Chondrocyte (in vitro differentiated cells): ENCODE measurements at regions not wholly inside any gene's neighbourhood (a gene's known extent, or its start where the extent isn't known, plus 50 kb on each side); places are given as distances from the start of the nearest gene placed in this dataset.

Experiments
- DNase-seq: peaks from one replicate; pipeline ENCODE4 v3.0.0; 2021; ENCODE audit warnings: mixed read lengths, low spot score
- H3K27ac Mint-ChIP-seq: one replicate; pipeline ENCODE4 v1.8.0; 2021; ENCODE audit warnings: mild to moderate bottlenecking, moderate library complexity, mixed read lengths; ENCODE audit not compliant: unreplicated experiment
- H3K27me3 Mint-ChIP-seq: 2 replicates; pipeline ENCODE4 v1.8.0; 2021; ENCODE audit warnings: low read depth, mixed read lengths
- H3K36me3 Mint-ChIP-seq: 2 replicates; pipeline ENCODE4 v1.8.0; 2021; ENCODE audit warnings: low read depth, mixed read lengths
- H3K4me1 Mint-ChIP-seq: 2 replicates; pipeline ENCODE4 v1.8.0; 2021; ENCODE audit warnings: low read depth, mild to moderate bottlenecking, mixed read lengths
- H3K4me3 Mint-ChIP-seq: one replicate; pipeline ENCODE4 v1.8.0; 2021; ENCODE audit warnings: mild to moderate bottlenecking, moderate library complexity, mixed read lengths; ENCODE audit not compliant: unreplicated experiment
- H3K9me3 Mint-ChIP-seq: 2 replicates; pipeline ENCODE4 v1.8.0; 2021; ENCODE audit warnings: low read depth, mixed read lengths
- TF ChIP-seq, protein P1 (sequence below): fragments of 200-600 bp; sonication (generic); IDR thresholded peaks from 2 replicates; pipeline ENCODE4 v1.5.0; 2021; ENCODE audit warnings: antibody characterized with exemption, mild to moderate bottlenecking, moderate library complexity

GRCh38 chr6:25179051-25179778 lies 100.0 kb upstream of the CARMIL1 start:
- Mint-ChIP-seq H3K27me3 (no peaks in the 10 kb centered on the region), H3K4me3 (no peak overlapping the region), H3K36me3 (no peaks in the 10 kb centered on the region), H3K9me3 (no peaks in the 10 kb centered on the region), H3K4me1 (peaks cover 63% of the 10 kb centered on the region), H3K27ac (peak overlapping the region; percentile 94)
- TF ChIP-seq, protein P1, sequence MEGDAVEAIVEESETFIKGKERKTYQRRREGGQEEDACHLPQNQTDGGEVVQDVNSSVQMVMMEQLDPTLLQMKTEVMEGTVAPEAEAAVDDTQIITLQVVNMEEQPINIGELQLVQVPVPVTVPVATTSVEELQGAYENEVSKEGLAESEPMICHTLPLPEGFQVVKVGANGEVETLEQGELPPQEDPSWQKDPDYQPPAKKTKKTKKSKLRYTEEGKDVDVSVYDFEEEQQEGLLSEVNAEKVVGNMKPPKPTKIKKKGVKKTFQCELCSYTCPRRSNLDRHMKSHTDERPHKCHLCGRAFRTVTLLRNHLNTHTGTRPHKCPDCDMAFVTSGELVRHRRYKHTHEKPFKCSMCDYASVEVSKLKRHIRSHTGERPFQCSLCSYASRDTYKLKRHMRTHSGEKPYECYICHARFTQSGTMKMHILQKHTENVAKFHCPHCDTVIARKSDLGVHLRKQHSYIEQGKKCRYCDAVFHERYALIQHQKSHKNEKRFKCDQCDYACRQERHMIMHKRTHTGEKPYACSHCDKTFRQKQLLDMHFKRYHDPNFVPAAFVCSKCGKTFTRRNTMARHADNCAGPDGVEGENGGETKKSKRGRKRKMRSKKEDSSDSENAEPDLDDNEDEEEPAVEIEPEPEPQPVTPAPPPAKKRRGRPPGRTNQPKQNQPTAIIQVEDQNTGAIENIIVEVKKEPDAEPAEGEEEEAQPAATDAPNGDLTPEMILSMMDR, result no peak
- DNase-seq, result no peak

- Mint-ChIP-seq H3K27me3 (no peaks in the 10 kb centered on the region), H3K4me3 (no peak overlapping the region), H3K9me3 (no peaks in the 10 kb centered on the region), H3K4me1 (peaks cover 47% of the 10 kb centered on the region), H3K27ac (peak overlapping the region; percentile 0), H3K36me3 (no peaks in the 10 kb centered on the region)
- DNase-seq, result no peak
- TF ChIP-seq, protein P1, result no peak
These were observed 98.4 kb upstream of the CARMIL1 start for GRCh38 chr6:25180630-25181349.

DNA sequence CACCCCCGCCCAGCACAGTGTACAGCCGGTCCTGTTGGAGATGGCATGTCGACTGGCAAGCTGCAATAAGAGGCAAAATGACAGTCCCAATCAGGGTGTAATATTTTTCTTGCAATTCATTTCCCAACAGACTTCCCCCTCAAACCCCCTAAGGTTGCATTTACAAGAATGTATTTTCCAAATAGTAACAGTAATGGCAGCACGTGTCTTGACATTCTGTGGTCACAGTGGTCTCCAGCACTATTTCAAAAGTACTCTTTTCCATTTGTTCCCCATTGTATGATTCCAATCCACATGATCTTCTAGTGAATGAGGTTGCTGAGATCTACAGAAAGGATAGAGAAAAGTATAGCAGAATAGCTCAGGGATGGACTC lies 97.8 kb upstream of the CARMIL1 start:
- TF ChIP-seq, protein P1, result no peak
- Mint-ChIP-seq H3K9me3 (no peaks in the 10 kb centered on the region), H3K4me3 (no peak overlapping the region), H3K27ac (no peak overlapping the region), H3K36me3 (no peaks in the 10 kb centered on the region), H3K4me1 (peaks cover 45% of the 10 kb centered on the region), H3K27me3 (no peaks in the 10 kb centered on the region)
- DNase-seq, result no peak

DNA sequence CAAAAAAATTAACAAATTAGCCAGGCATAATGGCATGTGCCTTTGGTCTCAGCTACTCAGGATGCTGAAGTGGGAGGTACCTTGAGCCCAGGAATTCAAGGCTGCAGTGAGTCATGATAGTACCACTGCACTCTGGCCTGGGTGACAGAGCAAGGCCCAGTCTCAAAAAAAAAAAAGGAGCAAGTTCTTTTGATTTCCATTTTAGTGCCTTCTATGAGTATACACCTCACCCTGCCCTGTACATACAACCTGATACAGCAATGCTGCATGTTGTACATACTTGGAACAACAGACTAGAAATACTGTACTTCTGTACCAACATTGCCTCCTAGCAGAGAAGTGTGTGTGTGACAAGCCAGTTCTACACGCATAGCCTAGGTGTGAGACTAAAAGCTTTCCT lies 97.3 kb upstream of the CARMIL1 start:
- TF ChIP-seq, protein P1, result peak; percentile 26
- no peaks in the 10 kb centered on the region for H3K27me3 Mint-ChIP-seq
- peaks cover 45% of the 10 kb centered on the region for H3K4me1 Mint-ChIP-seq
- H3K4me3 Mint-ChIP-seq, result no peak overlapping the region
- no peak overlapping the region for H3K27ac Mint-ChIP-seq
- H3K36me3 Mint-ChIP-seq, result no peaks in the 10 kb centered on the region
- no peak for DNase-seq
- no peaks in the 10 kb centered on the region for H3K9me3 Mint-ChIP-seq

DNA sequence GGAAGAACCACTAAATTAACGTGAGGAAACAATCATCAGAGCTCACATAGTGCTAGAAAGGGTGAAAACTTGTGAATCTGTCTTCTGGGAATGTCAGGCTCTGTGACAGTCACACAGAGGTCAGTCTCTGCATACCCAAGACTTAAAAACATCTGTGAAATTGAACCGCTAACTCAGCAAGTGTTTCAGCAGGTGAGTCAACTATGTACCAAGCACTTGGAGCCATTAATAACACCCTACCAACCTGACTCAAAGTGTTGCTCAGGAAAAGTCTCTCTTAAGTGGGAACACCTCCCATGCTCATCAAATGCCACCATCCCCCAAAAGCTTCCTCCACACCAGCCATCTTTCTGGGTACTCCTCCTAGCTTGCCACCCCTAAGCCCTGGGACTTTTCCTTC lies 92.3 kb upstream of the CARMIL1 start:
- TF ChIP-seq, protein P1, result no peak
- H3K27ac Mint-ChIP-seq, result no peak overlapping the region
- H3K4me1 Mint-ChIP-seq, result peaks cover 16% of the 10 kb centered on the region
- no peak for DNase-seq
- H3K4me3 Mint-ChIP-seq, result no peak overlapping the region
- no peaks in the 10 kb centered on the region for H3K9me3 Mint-ChIP-seq
- H3K27me3 Mint-ChIP-seq, result no peaks in the 10 kb centered on the region
- H3K36me3 Mint-ChIP-seq, result no peaks in the 10 kb centered on the region
